ENCODE measurements at regions not wholly inside any gene's neighbourhood (a gene's known extent, or its start where the extent isn't known, plus 50 kb on each side); places are given as distances from the start of the nearest gene placed in this dataset.
A peak's percentile ranks its signal among the peaks of the same experiment; 100 is the strongest.

DNA sequence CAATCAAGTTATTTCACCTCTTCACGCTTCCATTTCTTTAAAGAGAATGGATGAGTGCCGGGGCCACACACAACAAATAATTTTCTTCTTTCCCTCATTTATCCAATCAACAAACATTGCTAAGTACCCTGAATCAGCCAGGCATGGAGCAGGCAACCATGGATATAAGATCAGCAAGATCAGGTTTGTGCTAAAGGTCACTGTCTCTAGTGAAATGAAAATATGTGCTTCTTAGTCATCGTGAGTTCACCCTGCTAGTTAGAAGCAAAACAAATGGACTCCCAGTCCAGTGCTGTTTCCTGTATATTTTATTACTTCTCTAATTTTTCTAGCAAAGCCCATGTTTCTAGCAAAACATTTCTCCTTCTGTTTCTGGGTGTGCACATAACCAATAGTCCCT lies 629.2 kb downstream of the BNC2 start:
- Histone ChIP-seq H3K4me3 (no peak overlapping the region), H3K36me3 (ENCODE audit: low read depth) (no peaks in the 10 kb centered on the region), H3K4me1 (ENCODE audit: low read depth) (no peaks in the 10 kb centered on the region), H3K9me3 (no peaks in the 10 kb centered on the region)
- DNase-seq = no peak
- peak; percentile 43 for ATAC-seq
- no peak for TF ChIP-seq CTCF (IDR thresholded peaks at IDR 0.05)
- intact Hi-C loops (cut with DNase I, micrococcal nuclease) = no loop called here

DNA sequence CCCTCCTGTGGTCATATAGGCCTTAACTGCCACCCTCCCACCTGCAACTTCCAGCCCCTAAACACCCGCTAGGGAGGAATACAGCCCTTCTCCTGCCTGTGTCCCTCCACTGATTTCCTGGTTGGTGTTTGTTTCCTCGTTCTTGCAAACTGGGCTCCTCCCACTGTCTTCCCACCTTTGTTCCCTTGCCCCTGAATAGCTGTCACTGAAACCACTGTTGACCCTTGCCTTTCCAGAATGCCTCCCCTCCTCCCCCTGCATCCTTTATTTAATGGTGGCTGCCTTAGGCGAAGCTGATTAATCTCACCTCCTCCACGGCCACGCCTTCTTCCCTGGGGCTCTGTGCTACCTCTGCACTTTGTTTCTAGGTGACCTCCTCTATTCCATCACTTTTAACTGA lies 626.7 kb downstream of the BNC2 start:
- H3K4me3 ChIP-seq = no peak overlapping the region
- TF ChIP-seq CTCF (IDR thresholded peaks at IDR 0.05) = no peak
- DNase-seq = peak in 1 of 3 donors; percentile 21
- intact Hi-C loops (cut with DNase I, micrococcal nuclease) = no loop called here
- no peaks in the 10 kb centered on the region for H3K4me1 ChIP-seq (ENCODE audit: low read depth)
- ATAC-seq = peak; percentile 76
- H3K9me3 ChIP-seq = no peaks in the 10 kb centered on the region
- H3K36me3 ChIP-seq (ENCODE audit: low read depth) = no peaks in the 10 kb centered on the region

- intact Hi-C loops (cut with DNase I, micrococcal nuclease) = no loop called here
- Histone ChIP-seq H3K36me3 (ENCODE audit: low read depth) (no peaks in the 10 kb centered on the region), H3K9me3 (no peaks in the 10 kb centered on the region), H3K4me1 (ENCODE audit: low read depth) (no peaks in the 10 kb centered on the region), H3K4me3 (no peak overlapping the region)
- no peak for ATAC-seq
- no peak for DNase-seq
- TF ChIP-seq CTCF (IDR thresholded peaks at IDR 0.05) = no peak
Measured at GRCh38 chr9:16245756-16246440, 624.6 kb downstream of the BNC2 start.

- Histone ChIP-seq H3K36me3 (ENCODE audit: low read depth) (no peaks in the 10 kb centered on the region), H3K9me3 (no peaks in the 10 kb centered on the region), H3K4me1 (ENCODE audit: low read depth) (no peaks in the 10 kb centered on the region), H3K4me3 (no peak overlapping the region)
- no peak for DNase-seq
- intact Hi-C loops (cut with DNase I, micrococcal nuclease) = no loop called here
- ATAC-seq = no peak
- no peak for TF ChIP-seq CTCF (IDR thresholded peaks at IDR 0.05)
Measured at GRCh38 chr9:16246785-16247184, 623.7 kb downstream of the BNC2 start.

- TF ChIP-seq CTCF (IDR thresholded peaks at IDR 0.05) = no peak
- Histone ChIP-seq H3K4me3 (no peak overlapping the region), H3K9me3 (no peaks in the 10 kb centered on the region), H3K4me1 (ENCODE audit: low read depth) (no peaks in the 10 kb centered on the region), H3K36me3 (ENCODE audit: low read depth) (no peaks in the 10 kb centered on the region)
- ATAC-seq (no peak), DNase-seq (no peak)
- intact Hi-C loops (cut with DNase I, micrococcal nuclease) = no loop called here
Measured at GRCh38 chr9:16247188-16247875, 623.1 kb downstream of the BNC2 start.

Data from mucosa of descending colon (tissue), 3 donors.